Calu3 (cell line): ENCODE measurements at regions not wholly inside any gene's neighbourhood (a gene's known extent, or its start where the extent isn't known, plus 50 kb on each side); places are given as distances from the start of the nearest gene placed in this dataset.

ENCODE experiments used
- BruUV-seq: library from RNA; stranded (reverse); fragments of 400-500 nt; replicated peaks from 2 replicates; lab custom pipeline; 2021; lab: Mats Ljungman, UMichigan
- CTCF ChIA-PET: fragments of 300-600 bp; sonication (Branson Sonifier 250); formaldehyde crosslinking; loops from one replicate; lab custom pipeline; 2022; ENCODE audit warnings: antibody characterized with exemption; lab: Charles Lee
- DNase-seq: peaks from one replicate; pipeline ENCODE4 v3.0.0; 2022
- H3K27ac Mint-ChIP-seq: one replicate; pipeline ENCODE4 v1.8.0; 2022; ENCODE audit warnings: mixed read lengths; ENCODE audit not compliant: unreplicated experiment
- H3K27me3 Mint-ChIP-seq: one replicate; pipeline ENCODE4 v1.8.0; 2022; ENCODE audit warnings: mixed read lengths; ENCODE audit not compliant: unreplicated experiment
- H3K36me3 Mint-ChIP-seq: one replicate; pipeline ENCODE4 v1.8.0; 2022; ENCODE audit warnings: mild to moderate bottlenecking, moderate library complexity, mixed read lengths; ENCODE audit not compliant: insufficient read depth, unreplicated experiment
- H3K4me1 Mint-ChIP-seq: one replicate; pipeline ENCODE4 v1.8.0; 2022; ENCODE audit warnings: mild to moderate bottlenecking, low read depth, mixed read lengths; ENCODE audit not compliant: unreplicated experiment
- H3K4me3 Mint-ChIP-seq: one replicate; pipeline ENCODE4 v1.8.0; 2022; ENCODE audit warnings: mild to moderate bottlenecking, low read depth, moderate library complexity, mixed read lengths; ENCODE audit not compliant: unreplicated experiment
- H3K9me3 Mint-ChIP-seq: one replicate; pipeline ENCODE4 v1.8.0; 2022; ENCODE audit warnings: low read depth, mixed read lengths; ENCODE audit not compliant: unreplicated experiment
- intact Hi-C: fragments of 100-400 bp; cut with micrococcal nuclease; formaldehyde crosslinking; loops from one replicate; pipeline ENCODE4 v1.10.0; 2022; ENCODE audit not compliant: unreplicated experiment
- TF ChIP-seq, protein P1 (sequence below): fragments of 200-600 bp; IDR thresholded peaks from one replicate; pipeline ENCODE4 v1.8.0; 2022; ENCODE audit warnings: antibody characterized with exemption; ENCODE audit not compliant: unreplicated experiment

DNA sequence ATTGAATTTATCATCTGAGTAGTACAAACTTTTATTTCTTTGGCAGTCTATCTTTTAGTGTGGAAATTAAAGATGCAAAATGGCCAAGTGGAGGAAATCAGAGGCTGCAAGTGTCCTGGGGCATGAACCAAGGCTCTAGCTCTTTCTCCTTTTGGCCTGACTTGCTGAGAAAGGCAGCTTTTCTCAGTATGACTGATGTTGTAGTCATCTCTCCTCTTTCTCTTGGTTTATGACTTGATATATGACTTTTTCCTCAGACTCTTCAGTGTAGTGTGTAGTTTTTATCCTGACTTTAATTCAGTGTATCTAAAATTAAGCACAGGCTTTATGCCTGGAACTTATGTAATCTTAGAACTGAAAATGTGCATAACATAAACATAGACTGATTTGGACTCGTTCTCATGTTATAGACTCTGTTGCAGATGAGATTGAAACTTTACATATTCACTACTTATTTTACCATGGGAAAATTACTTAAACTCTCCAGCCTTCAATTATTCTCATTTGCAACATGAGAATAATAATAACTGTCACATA, 65.7 kb downstream of the SLITRK5 start:
- intact Hi-C loops, result no loop called here
- CTCF ChIA-PET, result no interaction called here
- H3K27ac Mint-ChIP-seq, result no peak overlapping the region
- H3K36me3 Mint-ChIP-seq, result no peaks in the 10 kb centered on the region
- TF ChIP-seq, protein P1, sequence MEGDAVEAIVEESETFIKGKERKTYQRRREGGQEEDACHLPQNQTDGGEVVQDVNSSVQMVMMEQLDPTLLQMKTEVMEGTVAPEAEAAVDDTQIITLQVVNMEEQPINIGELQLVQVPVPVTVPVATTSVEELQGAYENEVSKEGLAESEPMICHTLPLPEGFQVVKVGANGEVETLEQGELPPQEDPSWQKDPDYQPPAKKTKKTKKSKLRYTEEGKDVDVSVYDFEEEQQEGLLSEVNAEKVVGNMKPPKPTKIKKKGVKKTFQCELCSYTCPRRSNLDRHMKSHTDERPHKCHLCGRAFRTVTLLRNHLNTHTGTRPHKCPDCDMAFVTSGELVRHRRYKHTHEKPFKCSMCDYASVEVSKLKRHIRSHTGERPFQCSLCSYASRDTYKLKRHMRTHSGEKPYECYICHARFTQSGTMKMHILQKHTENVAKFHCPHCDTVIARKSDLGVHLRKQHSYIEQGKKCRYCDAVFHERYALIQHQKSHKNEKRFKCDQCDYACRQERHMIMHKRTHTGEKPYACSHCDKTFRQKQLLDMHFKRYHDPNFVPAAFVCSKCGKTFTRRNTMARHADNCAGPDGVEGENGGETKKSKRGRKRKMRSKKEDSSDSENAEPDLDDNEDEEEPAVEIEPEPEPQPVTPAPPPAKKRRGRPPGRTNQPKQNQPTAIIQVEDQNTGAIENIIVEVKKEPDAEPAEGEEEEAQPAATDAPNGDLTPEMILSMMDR, result no peak
- H3K27me3 Mint-ChIP-seq, result no peaks in the 10 kb centered on the region
- no peak for DNase-seq
- H3K9me3 Mint-ChIP-seq, result peaks cover 7% of the 10 kb centered on the region
- H3K4me1 Mint-ChIP-seq, result no peaks in the 10 kb centered on the region
- no peak overlapping the region for H3K4me3 Mint-ChIP-seq
- no TSS peak for BruUV-seq

DNA sequence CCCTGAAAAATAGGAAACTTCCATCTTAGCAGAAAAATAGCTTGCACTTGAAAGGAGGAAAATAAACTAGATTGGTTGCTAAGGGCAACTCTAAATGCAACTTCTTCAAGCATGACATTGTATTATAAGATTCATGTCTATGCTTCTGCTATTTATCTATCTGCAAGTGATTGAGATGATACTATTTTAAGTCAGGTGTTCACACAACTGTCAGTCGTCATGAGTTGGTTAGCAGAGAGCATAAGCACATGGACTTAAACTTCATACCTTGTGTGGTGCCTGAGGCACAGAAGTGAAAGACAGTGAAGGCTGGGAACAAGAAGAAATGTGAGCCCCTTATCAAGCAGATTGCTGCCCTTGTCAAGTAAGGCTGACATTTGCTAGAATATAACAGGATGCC, 82.9 kb downstream of the SLITRK5 start:
- BruUV-seq, result no TSS peak
- Mint-ChIP-seq H3K36me3 (no peaks in the 10 kb centered on the region), H3K27ac (no peak overlapping the region), H3K27me3 (no peaks in the 10 kb centered on the region), H3K4me3 (no peak overlapping the region), H3K9me3 (no peaks in the 10 kb centered on the region), H3K4me1 (no peaks in the 10 kb centered on the region)
- TF ChIP-seq, protein P1, result no peak
- CTCF ChIA-PET, result no interaction called here
- intact Hi-C loops, result no loop called here
- DNase-seq, result no peak

DNA sequence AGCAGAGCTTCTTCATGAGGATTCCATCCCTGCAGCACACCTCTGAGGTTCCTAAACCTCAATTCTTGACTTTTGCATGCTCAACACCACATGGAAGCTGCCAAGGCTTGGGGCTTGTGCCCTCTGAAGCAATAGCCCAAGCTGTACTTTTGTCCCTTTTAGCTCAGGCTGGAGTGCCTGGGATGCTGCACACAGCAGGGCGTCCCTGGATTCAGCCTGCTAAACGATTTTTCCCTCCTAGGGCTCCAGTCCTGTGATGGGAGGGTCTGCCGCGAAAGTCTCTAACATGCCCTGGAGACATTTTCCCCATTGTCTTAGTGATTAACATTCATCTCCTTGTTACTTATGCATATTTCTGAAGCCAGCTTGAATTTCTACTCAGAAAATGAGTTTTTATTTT, 98.3 kb downstream of the SLITRK5 start:
- CTCF ChIA-PET, result no interaction called here
- no peaks in the 10 kb centered on the region for H3K36me3 Mint-ChIP-seq
- H3K9me3 Mint-ChIP-seq, result no peaks in the 10 kb centered on the region
- H3K4me3 Mint-ChIP-seq, result no peak overlapping the region
- no peaks in the 10 kb centered on the region for H3K4me1 Mint-ChIP-seq
- no TSS peak for BruUV-seq
- intact Hi-C loops, result no loop called here
- H3K27me3 Mint-ChIP-seq, result no peaks in the 10 kb centered on the region
- DNase-seq, result no peak
- TF ChIP-seq, protein P1, result no peak
- no peak overlapping the region for H3K27ac Mint-ChIP-seq

DNA sequence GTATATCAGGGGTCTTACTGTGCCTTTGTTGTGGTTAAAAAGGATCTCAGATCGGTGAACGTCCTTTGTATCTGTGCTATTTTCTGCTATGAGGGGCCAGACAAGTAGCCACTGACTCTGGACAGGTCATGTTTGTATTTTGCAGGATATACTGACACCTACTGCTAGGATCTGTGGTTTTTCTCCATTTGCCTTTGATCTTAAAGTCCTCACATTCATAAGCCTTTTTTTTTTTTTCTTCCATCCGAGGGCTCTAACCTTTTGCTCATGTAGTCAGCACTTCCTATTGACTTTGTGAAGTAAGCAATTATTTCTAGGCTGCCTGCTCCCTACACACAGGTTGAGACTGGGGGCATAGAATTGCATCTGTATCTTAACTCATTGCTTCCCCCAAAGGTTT, 106.2 kb downstream of the SLITRK5 start:
- CTCF ChIA-PET, result no interaction called here
- TF ChIP-seq, protein P1, result no peak
- BruUV-seq, result no TSS peak
- DNase-seq, result no peak
- Mint-ChIP-seq H3K9me3 (no peaks in the 10 kb centered on the region), H3K4me3 (no peak overlapping the region), H3K27me3 (no peaks in the 10 kb centered on the region), H3K36me3 (no peaks in the 10 kb centered on the region), H3K27ac (no peak overlapping the region), H3K4me1 (no peaks in the 10 kb centered on the region)
- intact Hi-C loops, result no loop called here
